H9 (cell line): ENCODE measurements at regions not wholly inside any gene's neighbourhood (a gene's known extent, or its start where the extent isn't known, plus 50 kb on each side); places are given as distances from the start of the nearest gene placed in this dataset.

Source experiments
- DNase-seq: peaks from one replicate; pipeline ENCODE4 v3.0.0-alpha.2; 2017
- H2AFZ ChIP-seq: one replicate; pipeline ENCODE4 v1.6.1; 2013; ENCODE audit warnings: mild to moderate bottlenecking, low read length, control low read depth, moderate library complexity
- H2AK5ac ChIP-seq: 2 replicates; pipeline ENCODE4 v1.6.1; 2013; ENCODE audit warnings: low read length, control low read depth, mixed read lengths; ENCODE audit not compliant: insufficient read length
- H2BK120ac ChIP-seq: one replicate; pipeline ENCODE4 v1.6.1; 2013; ENCODE audit warnings: low read depth, mild to moderate bottlenecking, low read length, control low read depth, inconsistent platforms; ENCODE audit not compliant: poor library complexity, severe bottlenecking
- H2BK12ac ChIP-seq: 2 replicates; pipeline ENCODE4 v1.6.1; 2013; ENCODE audit warnings: low read length, control low read depth, mixed read lengths, low read depth; ENCODE audit not compliant: insufficient read length
- H2BK15ac ChIP-seq: 2 replicates; pipeline ENCODE4 v1.6.1; 2013; ENCODE audit warnings: low read depth, low read length, control low read depth
- H2BK20ac ChIP-seq: one replicate; pipeline ENCODE4 v1.6.1; 2013; ENCODE audit warnings: low read depth, mild to moderate bottlenecking, low read length, control low read depth, inconsistent platforms; ENCODE audit not compliant: poor library complexity, severe bottlenecking
- H2BK5ac ChIP-seq: 2 replicates; pipeline ENCODE4 v1.6.1; 2013; ENCODE audit warnings: low read length, control low read depth, mixed read lengths; ENCODE audit not compliant: insufficient read length
- H3K14ac ChIP-seq: 2 replicates; pipeline ENCODE4 v1.6.1; 2013; ENCODE audit warnings: low read length, control low read depth; ENCODE audit not compliant: insufficient read depth
- H3K18ac ChIP-seq: 2 replicates; pipeline ENCODE4 v1.6.1; 2013; ENCODE audit warnings: low read depth, mild to moderate bottlenecking, mixed read lengths, low read length, control low read depth; ENCODE audit not compliant: insufficient read length
- H3K23ac ChIP-seq: 2 replicates; pipeline ENCODE4 v1.6.1; 2013; ENCODE audit warnings: low read length, control low read depth, mixed read lengths, low read depth; ENCODE audit not compliant: insufficient read length
- H3K23me2 ChIP-seq: 2 replicates; pipeline ENCODE4 v1.6.1; 2013; ENCODE audit warnings: low read depth, mild to moderate bottlenecking, mixed read lengths, low read length, control low read depth; ENCODE audit not compliant: insufficient read length, poor library complexity, severe bottlenecking
- H3K27ac ChIP-seq: 2 replicates; pipeline ENCODE4 v1.5.1; 2013; ENCODE audit warnings: low read length, control low read depth, mixed read lengths, low read depth; ENCODE audit not compliant: insufficient read length
- H3K27me3 ChIP-seq: 2 replicates; pipeline ENCODE4 v1.6.1; 2013; ENCODE audit warnings: low read length, control low read depth, inconsistent platforms; ENCODE audit not compliant: insufficient read depth
- H3K4ac ChIP-seq: 2 replicates; pipeline ENCODE4 v1.6.1; 2013; ENCODE audit warnings: low read depth, mild to moderate bottlenecking, control low read depth, inconsistent platforms, low read length, moderate library complexity
- H3K4me1 ChIP-seq: 2 replicates; pipeline ENCODE4 v1.6.1; 2013; ENCODE audit warnings: low read length, control low read depth, inconsistent platforms; ENCODE audit not compliant: insufficient read depth
- H3K4me2 ChIP-seq: 2 replicates; pipeline ENCODE4 v1.6.1; 2013; ENCODE audit warnings: low read length, control low read depth, mixed read lengths; ENCODE audit not compliant: insufficient read length, insufficient read depth
- H3K56ac ChIP-seq: 2 replicates; pipeline ENCODE4 v1.6.1; 2013; ENCODE audit warnings: low read depth, mild to moderate bottlenecking, mixed read lengths, low read length, control low read depth; ENCODE audit not compliant: insufficient read length
- H3K79me1 ChIP-seq: 2 replicates; pipeline ENCODE4 v1.6.1; 2013; ENCODE audit warnings: low read depth, mild to moderate bottlenecking, moderate library complexity, low read length, control low read depth, inconsistent platforms; ENCODE audit not compliant: insufficient read depth, poor library complexity, severe bottlenecking
- H3K79me2 ChIP-seq: 2 replicates; pipeline ENCODE4 v1.6.1; 2013; ENCODE audit warnings: low read length, control low read depth, inconsistent platforms; ENCODE audit not compliant: insufficient read depth
- H3K9ac ChIP-seq: 2 replicates; pipeline ENCODE4 v1.6.1; 2013; ENCODE audit warnings: low read length, control low read depth, mixed read lengths; ENCODE audit not compliant: insufficient read length; ENCODE audit errors: extremely low read depth
- H3K9me3 ChIP-seq: one replicate; pipeline ENCODE4 v1.6.1; 2013; ENCODE audit warnings: low read depth, low read length, inconsistent platforms; ENCODE audit not compliant: control insufficient read depth
- H3T11ph ChIP-seq: one replicate; pipeline ENCODE4 v1.6.1; 2013; ENCODE audit warnings: mild to moderate bottlenecking, low read length, control low read depth, inconsistent platforms
- H4K20me1 ChIP-seq: one replicate; pipeline ENCODE4 v1.6.1; 2013; ENCODE audit not compliant: control insufficient read depth, insufficient read length, insufficient read depth
- H4K5ac ChIP-seq: 2 replicates; pipeline ENCODE4 v1.6.1; 2013; ENCODE audit warnings: low read depth, mild to moderate bottlenecking, mixed read lengths, low read length, control low read depth; ENCODE audit not compliant: insufficient read length
- H4K8ac ChIP-seq: replicated peaks from 2 replicates; pipeline ENCODE4 v1.6.1; 2013; ENCODE audit warnings: low read length, control low read depth, mixed read lengths, low read depth; ENCODE audit not compliant: insufficient read length
- H4K91ac ChIP-seq: 2 replicates; pipeline ENCODE4 v1.6.1; 2013; ENCODE audit warnings: low read depth, mild to moderate bottlenecking, moderate library complexity, mixed read lengths, low read length, control low read depth; ENCODE audit not compliant: insufficient read length
- H3K27ac Mint-ChIP-seq, 3 experiments: 2 replicates in 2 of 3; 3 replicates in 1 of 3; pipeline ENCODE4 v1.8.0; 2020 to 2021; ENCODE audit warnings: mixed read lengths in 3 of 3, mild to moderate bottlenecking in 1 of 3, moderate library complexity in 1 of 3
- H3K27me3 Mint-ChIP-seq: 2 replicates; pipeline ENCODE4 v1.8.0; 2021; ENCODE audit warnings: low read depth, mild to moderate bottlenecking, moderate library complexity, mixed read lengths
- H3K36me3 Mint-ChIP-seq, 3 experiments: 2 replicates in 2 of 3; 3 replicates in 1 of 3; pipeline ENCODE4 v1.8.0; 2020 to 2021; ENCODE audit warnings: low read depth in 3 of 3, mixed read lengths in 3 of 3; ENCODE audit not compliant: insufficient read depth in 1 of 3
- H3K4me1 Mint-ChIP-seq, 2 experiments: 2 replicates each; pipeline ENCODE4 v1.8.0; 2020; ENCODE audit warnings: mixed read lengths in 2 of 2
- H3K4me3 Mint-ChIP-seq, 2 experiments: 2 replicates in 1 of 2; 3 replicates in 1 of 2; pipeline ENCODE4 v1.8.0; 2020 to 2021; ENCODE audit warnings: mild to moderate bottlenecking in 2 of 2, mixed read lengths in 2 of 2, moderate library complexity in 1 of 2
- H3K9me3 Mint-ChIP-seq, 2 experiments: 2 replicates in 1 of 2; 3 replicates in 1 of 2; pipeline ENCODE4 v1.8.0; 2020; ENCODE audit warnings: mild to moderate bottlenecking in 2 of 2, mixed read lengths in 2 of 2, moderate library complexity in 1 of 2
- CTCF ChIP-seq: fragments of 200-600 bp; sonication (generic); conservative IDR thresholded peaks from 3 replicates; pipeline ENCODE4 v1.8.0; 2021; ENCODE audit warnings: antibody characterized with exemption, mild to moderate bottlenecking
- WGBS: extraction: QIAGEN DNeasy Blood & Tissue Kit; methylation state at CpG from one replicate; pipeline ENCODE4 v1.1.7; 2013; ENCODE audit warnings: missing lambda C conversion rate, low lambda C conversion rate, mixed read lengths; ENCODE audit not compliant: insufficient read length; ENCODE audit errors: extremely low coverage; 5-methylcytosine and 5-hydroxymethylcytosine counted together

- Histone ChIP-seq H3K18ac (no peak overlapping the region), H3K9me3 (no peaks in the 10 kb centered on the region), H3K23ac (no peak overlapping the region), H3K56ac (no peak overlapping the region), H2BK120ac (no peak overlapping the region), H2BK12ac (no peak overlapping the region), H4K20me1 (no peaks in the 10 kb centered on the region), H3K14ac (no peak overlapping the region), H2BK15ac (no peak overlapping the region), H4K91ac (no peak overlapping the region), H3K79me2 (no peaks in the 10 kb centered on the region), H3K4me2 (no peak overlapping the region), H2BK20ac (no peak overlapping the region), H2AK5ac (no peak overlapping the region), H3K79me1 (no peaks in the 10 kb centered on the region), H3K4ac (no peak overlapping the region), H3K23me2 (no peaks in the 10 kb centered on the region), H4K8ac (no peak overlapping the region), H3T11ph (no peak overlapping the region), H4K5ac (no peak overlapping the region), H3K4me1 (no peaks in the 10 kb centered on the region), H3K27ac (no peak overlapping the region), H3K9ac (no peak overlapping the region), H2BK5ac (no peak overlapping the region), H2AFZ (no peak overlapping the region), H3K27me3 (no peaks in the 10 kb centered on the region)
- WGBS: no CpG with 5 or more reads among the region's 4 CpGs
- Mint-ChIP-seq H3K4me3 (no peak overlapping the region), H3K4me1 (no peaks in the 10 kb centered on the region), H3K36me3 (no peaks in the 10 kb centered on the region), H3K27me3 (no peaks in the 10 kb centered on the region), H3K27ac (no peak overlapping the region), H3K9me3 (no peaks in the 10 kb centered on the region)
- DNase-seq: no peak
- no peak for TF ChIP-seq CTCF
Measured at GRCh38 chr3:35254917-35255316, 384.4 kb upstream of the ARPP21 start.
